ENCODE measurements at regions not wholly inside any gene's neighbourhood (a gene's known extent, or its start where the extent isn't known, plus 50 kb on each side); places are given as distances from the start of the nearest gene placed in this dataset.

DNA sequence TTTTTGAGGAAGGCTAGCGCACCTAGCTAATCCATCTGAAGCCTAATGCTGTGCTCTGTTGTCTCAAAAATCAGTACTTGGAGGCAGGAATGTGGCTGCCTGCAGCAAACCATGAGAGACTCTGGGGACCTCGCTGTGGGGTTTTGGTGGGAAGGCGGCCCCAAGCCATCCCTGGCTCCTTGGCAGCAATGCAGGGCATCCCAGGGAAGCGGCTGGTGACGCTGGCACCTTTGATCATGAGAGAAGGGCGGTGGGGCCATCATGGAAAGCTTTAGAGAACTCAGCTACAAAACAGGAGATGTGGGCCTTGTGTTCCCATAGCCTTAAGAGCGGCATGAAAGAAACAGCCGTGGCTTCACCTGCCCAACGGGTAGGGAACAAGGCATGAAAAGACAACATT lies 101.1 kb upstream of the SFSWAP start (continued):
- TF ChIP-seq, protein P1, sequence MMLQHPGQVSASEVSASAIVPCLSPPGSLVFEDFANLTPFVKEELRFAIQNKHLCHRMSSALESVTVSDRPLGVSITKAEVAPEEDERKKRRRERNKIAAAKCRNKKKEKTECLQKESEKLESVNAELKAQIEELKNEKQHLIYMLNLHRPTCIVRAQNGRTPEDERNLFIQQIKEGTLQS (IDR thresholded peaks at IDR 0.05; ENCODE audit: insufficient read depth, low read depth, low read length): no peak
- no peak for TF ChIP-seq RAD21 (IDR thresholded peaks at IDR 0.05 in 1 of 2, conservative IDR thresholded peaks at IDR 0.05 in 1 of 2; ENCODE audit: low read depth in 2 of 2, low read length in 2 of 2)
- TF ChIP-seq CTBP2 (IDR thresholded peaks at IDR 0.05; ENCODE audit: borderline replicate concordance, insufficient read depth, insufficient read length, low read length): no peak

All from H1 (cell line).